NCI-H2227 (cell line): ENCODE measurements at regions not wholly inside any gene's neighbourhood (a gene's known extent, or its start where the extent isn't known, plus 50 kb on each side); places are given as distances from the start of the nearest gene placed in this dataset.
A peak's percentile ranks its signal among the peaks of the same experiment; 100 is the strongest.

Experiments
- DNase-seq: peaks from one replicate; lab custom pipeline; 2025; ENCODE audit not compliant: unreplicated experiment; lab: John Stamatoyannopoulos, UW

DNA sequence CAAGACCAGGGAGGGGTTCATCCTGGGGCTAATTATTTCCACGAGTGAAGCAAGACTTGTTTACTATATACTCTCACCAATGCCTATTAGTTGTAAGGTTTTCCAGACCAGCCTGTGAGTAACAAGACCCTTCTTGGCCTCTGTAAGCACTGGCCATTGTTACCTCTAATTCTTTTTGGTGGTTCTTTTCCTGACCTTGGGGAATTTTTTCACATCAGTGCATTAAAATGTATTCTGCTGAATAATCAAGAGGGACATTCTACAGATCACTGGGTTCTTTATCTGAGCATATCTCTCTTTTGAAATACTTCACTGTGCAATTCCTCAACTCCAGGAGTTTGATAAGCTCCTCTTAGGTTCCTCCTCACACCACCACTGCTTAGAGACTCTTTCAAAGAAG lies 909.9 kb upstream of the ACVR2A start:
- DNase-seq, result no peak

DNA sequence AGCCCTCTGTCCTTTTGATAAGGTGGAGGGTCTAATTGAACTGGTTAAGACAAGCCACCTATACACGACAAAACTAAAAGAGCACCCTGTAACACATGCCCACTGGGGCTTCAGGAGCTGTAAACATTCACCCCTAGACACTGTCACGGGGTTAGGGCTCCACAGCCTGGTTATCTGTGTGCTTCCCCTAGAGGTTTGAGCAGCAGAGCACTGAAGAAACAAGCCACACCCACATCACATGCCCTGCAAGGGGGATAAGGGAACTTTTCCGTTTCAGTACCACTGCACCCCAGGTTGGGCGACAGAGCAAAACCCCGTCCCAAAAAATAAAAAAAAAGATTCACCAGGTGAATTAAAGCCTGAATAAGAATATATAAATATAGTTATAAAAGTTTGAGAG lies 913.7 kb upstream of the ACVR2A start:
- no peak for DNase-seq

DNA sequence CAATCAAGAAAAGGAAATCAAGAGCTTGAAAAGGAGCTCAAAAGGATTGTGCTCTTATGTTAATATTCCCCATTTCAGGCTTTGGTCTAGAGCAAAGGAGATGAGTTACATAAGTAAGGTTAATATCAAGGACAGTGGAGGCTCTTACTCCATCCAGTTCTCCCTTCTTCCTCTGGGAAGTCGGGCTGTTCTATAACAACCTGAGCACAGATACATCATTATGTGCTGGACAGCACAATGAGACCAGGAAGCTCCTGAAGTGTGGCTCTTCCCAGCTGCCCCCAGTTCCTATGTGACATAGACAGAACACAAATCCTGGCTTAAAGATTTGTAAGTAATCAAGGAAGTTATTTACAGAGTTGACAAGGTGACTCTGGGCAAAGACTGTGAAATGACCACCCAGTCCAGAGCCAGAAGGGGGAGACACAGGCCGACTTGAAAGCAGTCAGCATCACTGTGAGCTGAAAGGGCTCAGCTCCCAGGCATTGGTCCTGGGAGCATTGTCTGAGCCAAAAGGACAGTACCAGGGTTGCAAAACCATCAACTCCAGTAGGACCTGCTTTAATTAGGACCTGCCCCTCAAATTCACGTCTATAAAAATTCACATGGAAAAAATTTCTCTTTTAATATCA lies 917.6 kb upstream of the ACVR2A start:
- DNase-seq, result peak; percentile 70

DNA sequence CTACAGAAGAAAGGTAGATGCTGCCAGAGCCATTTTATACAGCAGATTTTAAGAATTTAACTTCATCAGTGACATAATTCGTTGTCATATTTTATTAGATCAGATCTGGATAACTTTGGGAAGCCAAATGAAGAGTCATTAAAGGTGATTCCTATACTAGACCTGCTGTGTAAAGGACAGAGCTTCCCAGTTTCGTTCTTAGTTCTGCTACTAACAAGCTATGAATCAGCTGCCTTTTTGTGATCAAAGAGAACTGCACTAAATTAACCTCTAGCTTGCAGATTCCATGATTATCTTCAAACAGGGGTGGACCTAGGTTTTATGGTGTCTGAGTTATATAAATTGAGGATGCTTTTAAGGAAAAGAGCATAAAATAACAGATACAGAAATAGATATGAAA lies 926.5 kb upstream of the ACVR2A start:
- DNase-seq, result no peak

DNA sequence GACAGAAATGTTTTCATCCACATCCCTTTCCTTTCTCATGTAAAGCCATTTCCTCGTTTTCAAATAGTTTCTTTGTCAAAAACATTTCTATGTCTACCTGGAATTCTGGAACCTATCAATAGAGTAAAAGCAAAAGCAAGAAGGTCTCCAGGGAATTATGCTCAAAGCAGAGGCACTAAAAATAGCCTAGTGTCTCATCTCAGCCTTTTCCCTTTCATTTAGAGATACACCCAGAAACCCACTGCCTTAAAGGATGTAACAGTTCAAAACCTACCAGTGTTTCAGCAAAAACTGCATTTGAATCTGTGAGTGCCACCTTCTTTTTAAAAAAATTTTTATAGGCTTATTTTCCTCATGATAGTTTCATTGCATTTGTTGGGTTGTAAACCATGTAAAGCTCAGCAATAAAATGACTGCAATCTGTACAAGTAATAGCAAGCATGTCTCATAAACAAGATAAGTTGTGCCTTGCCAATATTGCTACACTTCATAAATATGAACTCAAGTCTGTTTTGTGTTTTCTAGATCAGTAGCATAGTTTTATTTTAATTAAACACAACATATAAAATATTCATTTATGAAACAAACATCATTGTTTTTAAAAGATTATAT lies 927.3 kb upstream of the ACVR2A start:
- no peak for DNase-seq

GRCh38 chr2:146916914-146917313 lies 927.9 kb upstream of the ACVR2A start:
- no peak for DNase-seq

DNA sequence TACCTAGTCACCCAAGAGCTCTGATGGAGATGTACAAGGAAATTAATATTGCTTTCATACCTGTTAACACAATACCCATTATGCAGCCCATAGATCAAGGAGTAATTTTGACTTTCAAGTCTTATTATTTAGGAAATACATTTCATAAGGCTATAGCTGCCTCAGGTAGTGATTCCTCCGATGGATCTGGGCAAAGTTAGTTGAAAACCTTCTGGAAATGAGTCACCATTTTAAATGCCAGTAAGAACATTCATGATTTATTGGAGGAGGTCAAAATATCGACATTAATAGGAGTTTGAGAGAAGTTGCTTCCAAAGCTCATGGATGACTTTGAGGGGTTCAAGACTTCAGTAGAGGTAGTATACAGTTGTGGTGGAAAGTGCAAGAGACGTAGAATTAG lies 931.4 kb upstream of the ACVR2A start:
- DNase-seq, result no peak

- DNase-seq, result no peak
These were observed 932.3 kb upstream of the ACVR2A start for GRCh38 chr2:146912536-146912935.

DNA sequence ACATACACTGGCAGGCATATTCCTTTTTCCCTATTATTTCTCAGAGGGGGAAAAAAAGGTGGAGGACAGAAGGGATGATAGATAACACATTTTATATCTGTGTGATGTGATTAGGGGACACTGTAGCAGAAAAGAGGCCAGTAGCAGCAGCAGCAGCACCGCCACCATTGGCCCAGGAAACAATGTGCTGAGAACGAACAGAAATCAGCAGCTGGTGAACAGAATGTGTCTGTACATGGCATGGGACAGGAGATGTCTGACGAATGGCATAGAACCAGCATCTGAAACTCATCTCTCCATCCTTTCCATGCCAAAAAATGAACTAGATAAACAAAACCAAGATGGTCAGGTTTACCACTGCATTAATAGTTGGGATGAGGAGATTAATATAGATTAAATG lies 936.1 kb upstream of the ACVR2A start:
- no peak for DNase-seq

GRCh38 chr2:146898083-146898482 lies 946.7 kb upstream of the ACVR2A start:
- no peak for DNase-seq

DNA sequence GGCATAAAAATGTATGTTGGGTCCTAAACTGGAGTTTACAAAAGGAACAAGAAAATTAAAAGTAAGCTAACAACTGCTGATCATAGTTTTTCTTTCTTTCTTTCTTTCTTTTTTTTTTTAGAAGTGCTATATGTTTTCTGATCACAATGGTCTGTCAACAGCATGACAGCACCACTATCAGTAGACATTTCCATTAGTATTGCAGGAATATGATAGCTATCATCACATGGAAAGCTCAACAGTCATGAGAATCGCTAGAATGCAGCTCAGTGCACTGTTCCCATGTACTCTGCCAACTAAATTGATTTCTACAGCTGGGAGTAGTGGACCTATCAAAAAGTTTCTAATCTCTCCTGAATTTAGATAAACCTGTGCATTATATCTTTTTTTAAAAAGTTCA lies 950.3 kb upstream of the ACVR2A start:
- DNase-seq, result no peak

DNA sequence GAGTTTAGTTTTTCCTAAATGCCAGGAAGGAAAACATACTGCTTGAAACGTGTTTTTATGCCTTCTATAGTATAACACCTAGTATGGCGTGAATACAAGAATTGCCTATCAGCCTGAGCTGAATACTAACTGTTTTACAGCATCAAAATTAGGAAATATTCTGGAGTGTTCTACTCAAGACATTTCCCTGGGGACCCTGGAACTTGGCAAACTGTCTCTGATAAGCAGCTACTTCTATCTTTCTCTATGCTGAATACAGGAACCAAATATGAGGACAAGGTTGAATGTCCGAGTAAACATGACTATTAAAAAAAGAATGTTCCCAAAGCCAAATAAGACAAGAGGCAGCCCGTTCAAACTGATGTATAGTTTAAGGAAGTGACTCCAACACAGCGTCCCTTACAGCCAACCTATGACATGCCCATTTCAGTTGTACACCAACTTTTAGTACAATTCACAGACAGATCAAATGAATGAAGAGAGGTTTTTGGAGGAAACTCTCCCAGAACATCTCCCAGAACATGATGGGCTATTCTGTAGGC lies 951.3 kb upstream of the ACVR2A start:
- no peak for DNase-seq

DNA sequence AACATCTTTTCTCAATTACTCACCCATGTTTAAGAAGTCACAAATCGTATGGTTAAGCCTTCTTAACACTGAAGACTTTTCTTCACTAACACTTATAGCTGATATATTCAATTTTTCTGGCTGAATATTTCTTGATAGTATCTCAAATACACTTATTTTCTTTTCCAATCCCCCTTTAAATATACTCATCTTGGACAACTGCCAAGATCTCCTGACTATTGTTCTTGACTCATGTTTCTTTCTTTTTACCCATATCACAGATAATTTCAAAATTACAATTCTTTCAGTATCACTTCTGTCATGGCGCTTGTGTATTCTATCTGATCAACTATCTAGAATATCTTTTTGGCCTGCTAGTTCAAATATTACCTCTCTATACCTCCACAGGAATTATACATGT lies 954.3 kb upstream of the ACVR2A start:
- DNase-seq, result no peak

GRCh38 chr2:146879882-146880281 lies 964.9 kb upstream of the ACVR2A start:
- DNase-seq, result no peak

- DNase-seq, result no peak
These were observed 970.6 kb upstream of the ACVR2A start for GRCh38 chr2:146874260-146874658.

DNA sequence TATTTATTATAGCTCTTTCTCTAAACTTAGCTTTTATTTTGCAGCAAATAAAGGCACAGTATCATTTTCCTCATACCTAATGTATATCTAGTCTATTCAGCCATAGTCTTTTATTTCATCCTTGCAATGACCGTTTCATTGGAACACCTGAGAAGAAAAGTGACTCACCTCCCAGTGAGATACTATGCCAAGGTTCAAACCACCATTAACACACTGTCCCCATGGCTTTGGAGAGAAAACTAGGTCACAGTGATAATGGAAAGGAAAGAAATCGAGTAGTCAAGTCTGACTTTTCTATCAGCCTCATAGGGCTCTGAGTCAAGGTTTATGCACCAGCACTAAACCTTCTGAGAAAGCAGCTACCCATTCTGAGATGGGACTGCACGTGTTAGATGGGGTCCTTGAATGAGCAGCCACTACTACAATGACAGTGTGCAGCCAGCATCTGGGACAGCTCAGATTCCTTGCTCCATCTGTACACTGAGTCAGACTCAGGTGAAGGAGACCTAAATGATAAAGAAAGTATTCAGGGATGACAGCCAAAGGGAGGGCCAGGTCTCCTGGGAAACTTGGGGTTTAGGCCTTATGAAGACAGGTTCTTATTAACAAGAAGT lies 971.1 kb upstream of the ACVR2A start:
- DNase-seq, result no peak

DNA sequence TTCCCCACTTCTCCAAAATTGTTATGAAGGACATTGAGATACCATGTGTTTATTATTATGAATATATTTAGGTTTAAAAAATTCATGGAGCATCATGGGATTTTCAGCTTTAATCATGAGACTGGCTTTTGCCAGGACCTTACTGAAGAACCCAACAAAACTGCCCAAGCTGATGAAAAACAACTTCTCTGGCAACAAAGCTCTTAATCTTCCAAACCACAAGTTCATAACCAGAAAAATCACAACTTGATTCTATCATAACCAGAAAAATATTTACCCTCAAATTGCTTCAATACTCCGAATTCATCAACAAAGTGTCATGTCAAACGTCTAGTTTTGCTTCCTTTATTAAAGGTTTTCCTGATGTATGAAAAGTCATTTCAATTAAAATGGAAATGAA lies 971.8 kb upstream of the ACVR2A start:
- no peak for DNase-seq

GRCh38 chr2:146870691-146871090 lies 974.1 kb upstream of the ACVR2A start:
- DNase-seq, result no peak

DNA sequence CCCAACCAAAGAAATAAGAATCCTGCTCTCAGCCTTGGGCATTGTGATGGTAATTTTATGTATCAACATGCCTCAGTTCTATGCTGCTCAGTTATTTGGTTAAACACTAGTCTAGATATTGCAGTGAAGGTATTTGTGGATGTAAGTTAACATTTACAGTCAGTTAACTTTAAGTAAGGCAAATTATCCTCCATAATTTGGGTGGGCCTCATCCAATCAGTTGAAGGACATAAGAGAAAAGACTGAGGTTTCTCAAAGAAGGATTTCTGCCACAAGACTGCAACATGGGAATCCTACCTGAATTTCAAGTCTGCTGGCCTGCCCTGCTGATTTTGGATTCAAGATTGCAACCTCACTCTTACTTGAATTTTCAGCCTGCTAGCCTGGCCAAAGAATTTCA lies 975.5 kb upstream of the ACVR2A start:
- no peak for DNase-seq

- no peak for DNase-seq
These were observed 976.8 kb upstream of the ACVR2A start for GRCh38 chr2:146868051-146868450.

- DNase-seq, result peak; percentile 33
These were observed 977.3 kb upstream of the ACVR2A start for GRCh38 chr2:146867477-146867986.

GRCh38 chr2:146853741-146854444 lies 990.9 kb upstream of the ACVR2A start:
- DNase-seq, result no peak
